ENCODE measurements at regions not wholly inside any gene's neighbourhood (a gene's known extent, or its start where the extent isn't known, plus 50 kb on each side); places are given as distances from the start of the nearest gene placed in this dataset.
"Not testable (repeated sequence)": the region's sequence is repeated elsewhere in the genome, so short reads cannot be mapped to it uniquely, and the experiment has no call there.

DNA sequence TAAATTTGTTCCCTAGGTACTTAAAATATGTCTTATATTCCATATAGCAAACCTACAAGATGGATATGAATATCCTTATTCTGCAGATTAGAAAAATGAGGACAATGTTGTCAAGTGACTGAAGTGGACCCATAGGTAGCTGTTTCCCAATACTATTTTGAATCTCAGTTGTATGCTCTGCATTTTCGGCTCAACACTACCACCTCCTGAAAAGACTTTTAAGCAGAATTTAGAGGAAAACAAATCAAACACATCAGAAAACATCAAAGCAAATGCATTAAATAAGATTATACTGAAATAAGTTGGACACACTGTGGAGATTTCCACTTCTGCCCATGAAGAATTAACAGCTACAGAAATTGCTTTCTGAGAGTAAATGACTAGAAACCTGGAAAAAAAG is 488.7 kb downstream of the TRIML1 start:
- no peak overlapping the region for H3K27ac ChIP-seq

DNA sequence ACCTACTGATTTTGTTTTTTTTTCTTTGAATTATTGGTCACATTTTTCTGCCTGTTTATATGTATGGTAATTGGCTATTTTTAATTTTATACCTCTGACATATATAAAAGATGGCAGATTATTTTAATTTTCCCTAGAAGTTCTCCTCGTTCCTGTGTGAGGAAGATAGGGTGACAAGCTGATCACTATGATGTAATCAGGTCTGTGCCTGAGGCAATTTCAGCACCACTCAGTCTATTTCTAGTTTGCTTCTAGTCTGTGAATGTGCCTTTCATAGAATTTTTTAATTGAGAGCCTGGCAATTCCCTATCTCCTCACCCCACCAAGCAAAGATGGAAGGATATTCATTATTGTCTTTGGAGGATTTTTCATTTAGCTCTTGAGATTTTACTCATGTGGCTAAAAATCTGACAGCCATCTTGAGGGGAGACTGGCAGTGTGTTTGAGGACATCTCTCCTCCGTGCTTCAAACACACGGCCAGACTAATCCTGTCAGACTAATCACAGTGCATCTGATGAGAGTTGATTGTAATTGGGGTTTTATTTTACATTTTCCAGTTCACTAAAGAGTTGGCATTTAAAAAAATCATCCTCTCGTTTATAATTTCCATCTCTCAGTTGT is 500.3 kb downstream of the TRIML1 start:
- Histone ChIP-seq H3K27ac (no peak overlapping the region), H3K4me3 (no peak overlapping the region)

More for the DNA sequence above, 488.7 kb downstream of the TRIML1 start:
- no peak overlapping the region for H3K4me3 ChIP-seq

DNA sequence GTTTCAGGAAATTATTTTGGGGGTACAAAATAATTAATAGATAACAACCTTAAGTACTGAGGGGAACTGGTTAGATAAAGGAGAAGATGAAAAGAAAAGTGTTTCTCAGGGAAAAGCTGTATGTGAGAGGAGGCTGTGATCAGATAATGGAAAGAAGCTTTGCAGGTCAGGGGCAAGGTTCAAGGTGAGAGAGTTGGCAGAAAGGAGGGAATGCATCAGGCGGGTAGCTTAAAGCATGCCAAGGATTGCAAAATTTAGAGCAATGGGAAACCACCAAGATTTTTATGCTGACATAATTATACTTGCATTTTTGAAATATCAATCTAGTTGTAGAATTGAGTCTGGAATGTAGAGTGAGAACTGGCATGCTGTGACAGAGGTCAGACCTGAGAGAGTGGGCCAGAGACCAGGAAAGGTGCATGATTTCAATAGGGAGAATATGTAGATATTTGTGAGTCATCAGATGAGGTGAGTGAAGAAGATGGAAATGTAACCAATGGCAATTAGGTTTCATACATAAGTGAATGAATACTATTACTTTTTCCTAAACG is 508.7 kb downstream of the TRIML1 start:
- no peak overlapping the region for H3K4me3 ChIP-seq
- H3K27ac ChIP-seq, result no peak overlapping the region

DNA sequence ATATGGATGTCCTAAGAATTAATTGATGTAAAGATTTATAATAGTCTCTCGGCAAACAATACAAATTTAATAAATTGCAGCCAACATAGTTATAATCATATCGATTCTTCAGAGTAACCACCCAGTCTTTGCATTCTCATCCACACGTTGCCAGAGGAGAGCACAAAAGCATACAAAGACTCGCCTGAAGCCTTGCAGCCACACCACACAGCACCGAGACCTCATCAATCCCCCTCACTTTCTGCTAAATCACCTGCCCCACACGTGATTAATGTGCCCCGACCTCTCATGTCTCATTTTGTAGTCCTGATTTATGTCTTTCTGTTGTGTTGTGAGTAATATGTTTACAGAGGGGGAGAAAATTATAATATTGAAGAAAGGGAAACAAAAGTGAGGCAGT is 510.4 kb downstream of the TRIML1 start:
- no peak overlapping the region for H3K27ac ChIP-seq

DNA sequence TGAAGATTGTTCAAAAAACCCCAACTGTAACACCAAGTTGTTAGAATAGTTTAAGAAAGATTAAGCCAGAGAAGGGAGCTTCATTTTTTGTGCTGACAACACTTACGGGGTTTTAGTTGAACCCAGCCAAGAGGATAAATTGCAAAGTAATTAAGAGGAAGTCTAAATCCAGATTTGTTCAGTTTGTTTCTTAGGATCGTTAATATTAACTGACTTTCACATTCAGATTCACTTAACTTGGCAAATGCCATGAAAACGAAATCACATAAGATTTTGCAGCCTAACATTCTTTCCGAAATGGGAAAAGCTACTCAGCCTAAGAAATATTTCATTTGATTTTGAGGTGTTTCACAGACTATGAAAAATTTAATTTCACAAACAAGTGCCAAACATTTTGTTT is 511.3 kb downstream of the TRIML1 start:
- Histone ChIP-seq H3K27ac (no peak overlapping the region), H3K4me3 (no peak overlapping the region)

More for the DNA sequence above, 510.4 kb downstream of the TRIML1 start:
- no peak overlapping the region for H3K4me3 ChIP-seq

DNA sequence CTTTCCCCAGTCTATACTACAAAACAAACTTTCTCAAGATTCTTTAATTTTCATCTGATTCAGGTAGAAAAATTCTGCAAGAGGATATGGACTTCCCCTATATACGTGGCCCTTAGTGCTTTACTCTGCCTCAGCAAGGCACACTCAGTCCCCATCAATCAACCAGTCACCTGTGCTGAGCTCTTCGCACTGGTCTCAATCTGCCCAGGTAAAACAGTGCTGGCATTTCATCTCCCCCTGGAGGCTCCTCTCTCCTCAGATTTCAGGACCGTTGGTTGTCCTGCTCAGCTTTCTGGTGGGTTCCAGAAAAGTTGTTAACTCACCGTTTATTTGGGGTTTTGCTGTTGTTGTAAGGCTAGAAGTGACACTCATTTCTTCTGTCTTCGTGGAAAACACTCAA is 518.1 kb downstream of the TRIML1 start:
- no peak overlapping the region for H3K27ac ChIP-seq
- H3K4me3 ChIP-seq, result no peak overlapping the region

DNA sequence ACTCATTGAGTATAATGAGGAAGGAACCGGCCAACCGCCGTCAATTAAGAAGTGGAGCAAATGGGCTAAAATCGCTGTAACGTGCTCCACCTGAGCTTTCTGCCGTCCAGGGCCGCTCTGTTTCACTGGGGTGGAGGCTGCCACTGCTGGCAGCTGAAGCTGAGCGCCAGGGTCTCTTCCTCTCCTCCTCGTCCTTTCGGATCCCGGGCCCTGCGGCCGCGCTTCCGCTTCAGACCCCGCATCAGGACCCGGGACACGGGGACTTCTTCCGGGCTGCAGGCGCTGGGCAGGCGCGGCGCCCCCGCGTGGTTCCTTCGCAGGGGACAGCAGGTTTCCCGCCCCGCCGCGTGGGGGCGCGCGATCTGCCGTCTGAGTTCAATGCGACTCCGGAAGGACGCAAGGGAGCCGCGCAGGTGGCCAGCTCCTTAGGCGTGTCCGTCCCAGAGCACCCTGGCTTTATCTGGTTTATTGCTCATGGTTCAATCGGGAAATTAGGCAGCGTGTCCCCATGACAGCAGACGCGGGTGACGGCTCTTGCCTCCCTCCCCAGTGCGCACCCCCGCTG is 519.8 kb downstream of the TRIML1 start:
- Histone ChIP-seq H3K27ac (no peak overlapping the region), H3K4me3 (no peak overlapping the region)

DNA sequence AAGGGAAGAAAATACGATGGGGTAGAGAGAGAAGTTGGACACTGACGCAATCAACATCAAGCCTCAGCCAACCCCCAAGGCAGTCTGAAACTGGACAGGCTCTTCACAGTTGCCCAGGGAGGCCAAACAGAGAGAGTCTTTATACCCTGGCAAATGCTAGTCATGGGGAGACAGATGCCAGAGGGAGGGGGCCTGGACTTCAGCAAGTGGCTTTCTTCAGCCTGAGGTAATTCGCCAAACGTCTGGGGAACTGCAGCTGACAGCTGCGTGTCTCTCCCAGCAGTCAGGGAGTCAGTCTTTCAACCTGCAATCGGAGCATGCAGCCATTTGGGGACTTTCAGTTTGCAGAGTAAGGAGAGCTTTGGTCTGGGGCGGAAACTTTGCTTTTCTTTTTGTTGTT is 521.6 kb downstream of the TRIML1 start:
- H3K27ac ChIP-seq, result no peak overlapping the region
- no peak overlapping the region for H3K4me3 ChIP-seq

DNA sequence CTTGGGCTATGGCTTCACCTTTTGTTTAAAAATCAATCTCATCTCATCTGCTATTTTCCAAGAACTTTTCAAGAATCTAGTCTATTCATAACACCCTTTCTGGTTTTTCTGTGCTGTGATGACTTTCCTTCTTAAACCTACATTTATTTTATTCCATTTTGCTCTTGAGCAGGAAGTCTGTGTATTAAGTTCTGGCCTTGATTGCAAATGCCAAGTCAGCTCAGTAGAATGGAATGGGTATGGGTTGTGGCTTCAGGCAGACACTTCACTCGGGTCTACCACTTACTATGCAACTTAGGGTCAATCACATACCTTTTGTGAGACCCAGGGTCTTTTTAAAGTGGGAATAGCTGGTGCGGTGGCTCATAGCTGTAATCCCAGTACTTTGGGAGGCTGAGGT is 522.3 kb downstream of the TRIML1 start:
- H3K4me3 ChIP-seq, result no peak overlapping the region
- H3K27ac ChIP-seq, result no peak overlapping the region

DNA sequence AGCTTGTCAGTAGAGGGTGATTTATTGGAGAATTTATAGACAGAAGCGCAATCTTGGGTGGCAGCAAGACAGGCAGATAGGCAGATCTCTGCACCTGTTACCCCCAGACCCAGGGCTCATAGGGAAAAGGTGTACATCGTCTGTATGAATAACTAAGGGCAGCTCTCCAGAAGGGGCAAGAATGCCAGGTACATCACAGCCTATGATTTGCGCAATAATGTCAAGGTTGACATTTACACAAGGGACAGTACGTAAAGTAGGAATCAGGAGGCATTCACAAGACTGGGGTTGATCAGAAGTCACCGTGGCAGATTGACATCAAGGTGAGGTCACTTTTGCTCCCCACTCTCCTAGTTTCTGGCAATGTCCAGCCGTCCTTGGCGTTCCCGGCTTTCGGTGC is 524.1 kb downstream of the TRIML1 start:
- no peak overlapping the region for H3K4me3 ChIP-seq

DNA sequence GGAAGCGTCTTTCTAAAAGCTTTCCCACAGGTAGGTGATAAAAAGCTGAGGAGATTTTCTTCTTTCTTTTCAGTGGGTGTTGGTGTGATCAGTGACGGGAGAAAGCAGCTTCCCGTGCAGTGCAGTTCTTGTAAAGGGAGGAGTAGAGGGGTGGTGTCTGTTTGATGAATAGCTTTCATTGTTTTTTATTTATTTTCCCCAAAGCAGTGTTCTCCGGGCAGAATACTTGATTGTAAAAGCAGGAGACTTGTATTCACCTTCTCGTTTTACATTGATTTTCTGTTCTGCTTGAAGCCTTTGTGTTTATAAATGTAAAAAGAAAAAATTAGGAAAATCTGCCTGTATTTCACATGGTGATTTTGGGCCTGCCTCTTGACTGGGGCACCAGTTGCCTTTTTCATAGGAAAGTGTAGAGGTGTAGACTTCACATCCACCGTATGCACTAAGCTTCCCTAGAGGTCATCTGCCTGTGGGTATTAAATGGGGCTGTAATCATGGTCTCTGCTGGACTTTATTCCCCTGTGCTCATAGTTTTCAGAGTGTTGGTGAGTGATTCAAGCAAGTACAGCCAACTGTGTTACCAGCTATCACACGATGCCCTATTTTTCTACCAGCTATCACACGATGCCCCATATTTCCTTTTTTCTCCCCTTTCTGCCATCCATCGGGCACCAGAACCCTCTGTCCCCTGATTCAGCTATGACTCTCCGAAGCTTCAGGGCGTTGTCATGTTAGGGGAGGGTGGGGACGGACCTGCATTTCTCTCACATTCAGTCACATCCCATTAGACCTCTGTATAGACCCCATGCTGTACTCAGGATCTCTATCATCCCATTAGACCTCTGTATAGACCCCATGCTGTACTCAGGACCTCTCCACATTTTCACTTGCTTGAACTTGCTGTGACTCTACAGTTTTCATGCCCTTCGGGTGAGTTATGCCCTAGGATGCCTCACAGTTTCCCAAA is 526.5 kb downstream of the TRIML1 start:
- Histone ChIP-seq H3K4me3 (no peak overlapping the region), H3K27ac (no peak overlapping the region)

More for the DNA sequence above, 524.1 kb downstream of the TRIML1 start:
- H3K27ac ChIP-seq, result no peak overlapping the region

DNA sequence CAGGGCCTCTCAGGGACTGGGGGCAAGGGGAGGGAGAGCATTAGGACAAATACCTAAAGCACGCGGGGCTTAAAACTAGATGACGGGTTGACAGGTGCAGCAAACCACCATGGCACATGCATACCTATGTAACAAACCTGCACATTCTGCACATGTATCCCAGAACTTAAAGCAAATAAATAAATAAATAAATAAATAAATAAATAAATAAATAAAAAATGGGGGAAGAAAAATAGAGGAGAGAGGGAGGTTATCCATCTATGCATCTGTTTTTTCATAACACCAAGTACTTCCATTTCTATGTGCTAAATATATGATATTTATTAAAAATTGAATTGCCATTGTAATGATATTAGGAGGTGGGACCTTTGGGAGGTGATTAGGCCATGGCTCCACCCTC is 539.5 kb downstream of the TRIML1 start:
- H3K27ac ChIP-seq, H3K4me3 ChIP-seq: not testable (repeated sequence)

DNA sequence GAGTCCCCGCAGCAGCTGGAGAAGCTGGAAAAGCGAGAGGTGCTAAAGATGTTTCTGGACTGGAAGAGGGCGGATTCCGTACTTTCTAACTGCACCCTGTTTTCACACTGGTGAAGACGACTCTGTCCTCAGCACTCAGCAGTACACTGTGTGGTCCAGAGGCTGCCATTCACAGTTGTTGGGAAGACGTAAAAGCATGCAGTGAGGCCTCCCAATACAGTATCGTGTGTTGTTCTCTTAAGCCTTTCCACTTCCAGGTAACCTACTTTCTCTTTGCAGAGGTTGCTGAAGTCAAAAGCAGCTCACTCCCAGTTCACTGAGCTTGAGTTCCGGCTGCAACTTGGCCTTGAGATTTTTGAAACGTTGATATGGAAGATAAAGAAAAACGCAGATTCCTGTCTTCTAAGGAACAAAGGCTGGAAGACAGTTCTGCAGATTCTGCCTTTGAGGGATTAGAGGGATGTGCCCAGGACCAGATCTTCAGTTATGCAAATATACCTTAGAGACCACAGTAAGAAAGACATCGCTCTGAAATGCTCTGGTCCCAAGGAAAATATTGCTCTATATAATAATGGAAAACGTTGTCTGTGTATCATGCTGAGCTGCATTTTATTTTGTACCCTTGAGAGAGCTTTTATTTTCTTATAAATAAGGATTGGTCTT is 540.9 kb downstream of the TRIML1 start:
- Histone ChIP-seq H3K4me3 (no peak overlapping the region), H3K27ac (no peak overlapping the region)

DNA sequence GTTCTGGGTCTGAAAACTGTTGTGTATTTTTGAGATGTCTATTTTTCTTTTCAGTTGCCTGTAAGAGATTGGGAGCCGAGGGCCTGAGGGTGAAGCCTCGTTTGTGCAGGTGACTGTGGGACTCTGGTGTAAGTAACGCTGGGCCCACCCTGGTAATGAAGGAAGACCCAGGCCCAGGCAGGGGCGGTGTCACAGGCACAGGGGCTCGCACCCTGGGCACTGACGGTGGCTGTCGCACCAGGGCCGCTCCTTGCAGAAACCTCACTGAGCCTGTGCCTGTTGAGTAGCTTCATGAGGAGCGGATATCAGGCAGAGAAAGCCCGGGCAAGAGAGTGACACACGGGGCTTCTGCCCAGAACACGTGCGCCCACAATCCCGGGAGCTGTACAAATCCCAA is 541.4 kb downstream of the TRIML1 start:
- Histone ChIP-seq H3K27ac (no peak overlapping the region), H3K4me3 (no peak overlapping the region)

DNA sequence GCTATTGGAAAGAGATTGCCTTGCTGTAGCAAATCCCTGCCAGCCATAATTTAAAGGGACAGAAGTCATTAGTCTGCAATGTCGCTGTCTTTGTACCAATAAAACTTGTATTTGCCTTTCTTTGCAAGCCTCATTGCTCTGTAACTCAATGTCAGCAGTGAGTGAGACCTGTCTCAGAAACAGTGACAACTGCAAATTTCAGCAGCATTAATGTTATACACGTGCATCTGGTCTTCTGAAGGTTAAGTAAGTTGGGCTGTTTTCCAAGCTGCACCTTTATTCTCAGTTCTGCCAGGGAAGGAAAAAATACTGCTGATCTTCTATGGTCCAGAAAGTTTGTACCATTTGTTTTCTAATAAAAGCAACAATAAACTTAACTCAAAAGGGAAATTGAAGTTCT is 543.1 kb downstream of the TRIML1 start:
- Histone ChIP-seq H3K27ac (no peak overlapping the region), H3K4me3 (no peak overlapping the region)

DNA sequence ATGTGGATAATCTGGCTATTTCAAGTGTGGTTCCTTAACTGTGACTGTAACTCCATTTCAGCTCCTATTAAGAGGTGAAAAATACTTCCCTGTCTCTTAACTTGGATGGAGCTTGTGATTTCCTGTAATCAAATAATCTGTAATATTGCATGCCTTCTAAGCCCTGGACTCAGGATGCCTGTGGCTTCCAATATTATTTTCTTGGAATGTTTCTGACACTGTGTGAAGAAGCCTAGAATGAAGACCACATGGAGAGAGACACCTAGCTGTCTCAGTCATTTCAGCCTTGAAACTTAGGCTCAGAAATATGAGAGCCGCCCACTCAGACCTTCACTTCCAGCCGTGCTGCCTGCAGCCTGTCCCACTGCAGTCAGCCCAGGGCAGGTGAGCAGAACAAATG is 544.3 kb downstream of the TRIML1 start:
- H3K27ac ChIP-seq, result no peak overlapping the region
- H3K4me3 ChIP-seq, result no peak overlapping the region

DNA sequence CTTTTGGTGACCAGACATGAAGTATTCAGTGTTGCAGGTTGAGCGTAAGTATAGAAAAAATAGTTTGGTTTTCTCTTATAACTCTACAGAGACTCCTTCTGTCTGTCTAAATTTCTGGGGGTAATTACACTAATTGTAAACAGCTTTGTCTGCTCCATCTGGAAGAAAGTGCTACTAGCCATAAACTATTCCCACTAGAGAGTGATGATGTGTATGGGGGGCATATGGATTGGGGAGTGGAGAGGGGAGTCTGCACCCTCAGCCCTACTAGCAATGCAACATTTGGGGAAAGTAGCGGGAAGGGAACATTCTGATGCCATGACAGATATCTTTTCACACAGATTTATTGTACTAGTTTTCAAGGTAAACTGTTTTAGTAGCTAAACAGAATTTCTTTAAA is 549.7 kb downstream of the TRIML1 start:
- Histone ChIP-seq H3K27ac (no peak overlapping the region), H3K4me3 (no peak overlapping the region)

DNA sequence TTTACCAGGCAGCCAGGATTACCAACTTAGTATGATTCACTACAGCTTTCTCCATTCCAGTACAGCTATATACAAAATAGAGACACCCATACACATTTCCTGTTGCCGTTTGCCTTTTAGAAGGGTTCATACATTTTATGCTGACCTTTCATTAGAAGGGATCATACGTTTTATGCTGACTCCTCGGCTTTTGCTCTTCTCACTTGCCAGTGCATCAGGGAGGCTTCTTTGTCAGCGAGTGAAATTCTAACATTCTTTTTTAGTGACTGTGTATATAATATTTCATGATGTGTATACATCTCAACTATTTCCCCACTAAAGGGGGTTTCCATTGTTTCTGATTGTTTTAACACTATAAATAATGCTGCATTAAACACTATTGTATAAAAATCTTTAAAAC is 552.6 kb downstream of the TRIML1 start:
- Histone ChIP-seq H3K27ac (no peak overlapping the region), H3K4me3 (no peak overlapping the region)

DNA sequence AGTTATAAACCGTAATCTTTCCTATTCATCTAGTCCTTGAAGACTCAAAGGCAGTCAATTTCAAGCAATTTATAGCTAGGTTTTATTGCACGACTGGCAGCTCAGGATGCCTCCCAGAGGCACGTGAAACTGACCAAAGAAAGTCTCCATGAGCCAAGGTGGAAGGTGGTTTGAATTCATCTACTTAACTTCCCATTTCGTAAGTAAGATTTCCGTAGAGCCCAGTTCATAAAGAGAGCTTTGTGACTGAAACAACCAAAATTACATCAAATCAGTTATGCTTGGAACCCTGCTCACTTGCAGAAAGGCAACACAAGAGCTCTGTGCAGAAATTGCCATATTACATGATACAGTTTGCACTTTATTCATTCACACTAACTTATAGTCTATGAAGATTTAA is 556.0 kb downstream of the TRIML1 start:
- no peak overlapping the region for H3K4me3 ChIP-seq
- no peak overlapping the region for H3K27ac ChIP-seq

DNA sequence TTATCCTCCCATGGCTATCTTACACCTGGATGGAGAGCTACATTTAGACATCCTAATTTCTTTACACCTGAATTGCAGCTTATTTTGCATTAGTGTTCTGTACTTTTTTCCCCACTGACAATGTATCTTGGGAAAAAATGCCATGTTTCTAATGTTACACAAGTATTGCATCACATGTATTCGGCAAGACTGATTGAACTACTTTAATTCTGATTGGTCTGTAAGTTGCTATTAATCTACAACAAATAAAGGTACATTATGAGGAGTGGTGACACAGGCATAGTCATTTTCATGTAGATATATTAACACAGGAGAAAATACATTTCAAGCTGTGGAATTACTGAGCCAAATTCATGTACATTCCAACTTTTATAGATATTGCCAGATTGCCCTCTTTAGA is 558.0 kb downstream of the TRIML1 start:
- H3K4me3 ChIP-seq, result no peak overlapping the region
- H3K27ac ChIP-seq, result no peak overlapping the region

All from skin epidermis (tissue), 12 donors.